GM18502 (cell line): ENCODE measurements at regions not wholly inside any gene's neighbourhood (a gene's known extent, or its start where the extent isn't known, plus 50 kb on each side); places are given as distances from the start of the nearest gene placed in this dataset.

Experiments
- ATAC-seq: cut with Tn5 transposase; IDR thresholded peaks from one replicate; pipeline ENCODE4 v1.9.1; 2021; ENCODE audit warnings: mild to moderate bottlenecking; ENCODE audit not compliant: unreplicated experiment, poor library complexity

DNA sequence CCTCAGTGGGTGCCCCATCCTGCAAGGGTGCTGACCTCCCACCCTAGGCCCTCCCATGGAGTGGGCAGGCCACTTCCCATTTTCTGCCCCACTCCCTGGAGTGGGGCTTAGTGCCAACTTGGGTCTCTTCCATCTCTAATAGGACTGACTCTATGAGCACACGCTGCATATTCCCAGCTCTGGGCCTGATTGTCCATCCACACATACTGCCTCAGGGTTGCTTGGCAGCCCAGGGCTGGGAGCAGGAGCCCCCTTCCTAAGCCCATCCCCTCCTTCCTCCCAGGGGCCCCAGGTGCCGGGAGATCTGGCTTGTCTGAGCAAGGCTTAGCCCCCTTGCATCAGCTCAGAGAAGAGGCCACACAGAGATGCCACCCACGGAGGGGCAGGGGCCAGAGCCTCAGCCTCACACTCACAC is 55.1 kb downstream of the PJA1 start:
- ATAC-seq, result no peak

DNA sequence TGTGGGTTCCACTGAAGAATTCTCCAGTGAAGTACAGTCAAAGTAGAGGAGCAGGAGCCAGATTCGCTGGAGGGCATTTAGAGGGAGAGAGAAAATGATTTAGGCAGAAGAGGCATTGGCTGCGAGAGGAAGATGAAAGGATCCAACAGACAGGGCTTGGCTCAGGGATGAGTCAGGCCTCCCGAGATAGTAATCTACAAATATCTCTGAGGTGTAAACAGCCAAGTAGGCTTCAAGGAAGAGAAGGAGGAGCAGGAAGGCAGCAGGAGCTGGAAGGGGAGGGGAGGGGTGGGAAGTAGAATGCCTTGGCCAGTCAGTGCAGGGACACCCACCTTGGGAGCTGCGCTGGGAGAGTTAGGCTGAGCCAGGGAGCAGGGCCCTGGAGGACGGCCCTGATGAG is 55.5 kb downstream of the PJA1 start:
- no peak for ATAC-seq

DNA sequence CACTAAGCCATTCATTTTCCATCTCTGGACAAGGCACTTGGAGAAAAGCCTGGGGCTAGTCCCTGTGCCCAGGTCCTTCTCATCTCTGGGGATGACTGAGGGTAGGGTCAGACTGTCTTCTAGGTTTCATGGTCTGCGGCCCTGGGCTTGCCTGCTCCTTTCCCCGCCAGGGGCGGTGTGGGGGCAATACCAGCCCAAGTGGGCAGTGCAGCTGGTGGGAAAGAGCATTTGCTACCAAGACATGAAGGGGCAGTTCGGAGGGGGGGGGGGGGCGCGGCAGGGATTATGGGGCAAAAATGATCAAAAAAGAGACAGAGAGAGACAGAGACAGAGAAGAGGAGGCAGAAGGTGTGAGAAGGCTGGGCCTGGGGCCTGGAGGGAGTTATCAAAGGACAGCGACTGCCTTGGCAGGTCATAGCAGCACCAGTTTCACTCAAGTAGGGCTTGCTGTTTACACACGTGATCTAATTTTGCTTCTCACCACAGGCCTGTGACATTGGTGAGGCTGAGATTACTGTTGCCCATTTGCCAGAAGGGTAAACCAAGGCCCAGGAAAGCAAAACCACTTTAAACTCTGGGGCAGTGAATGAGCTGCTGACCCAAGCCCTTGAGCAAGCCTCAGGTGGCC is 56.1 kb downstream of the PJA1 start:
- ATAC-seq, result no peak

DNA sequence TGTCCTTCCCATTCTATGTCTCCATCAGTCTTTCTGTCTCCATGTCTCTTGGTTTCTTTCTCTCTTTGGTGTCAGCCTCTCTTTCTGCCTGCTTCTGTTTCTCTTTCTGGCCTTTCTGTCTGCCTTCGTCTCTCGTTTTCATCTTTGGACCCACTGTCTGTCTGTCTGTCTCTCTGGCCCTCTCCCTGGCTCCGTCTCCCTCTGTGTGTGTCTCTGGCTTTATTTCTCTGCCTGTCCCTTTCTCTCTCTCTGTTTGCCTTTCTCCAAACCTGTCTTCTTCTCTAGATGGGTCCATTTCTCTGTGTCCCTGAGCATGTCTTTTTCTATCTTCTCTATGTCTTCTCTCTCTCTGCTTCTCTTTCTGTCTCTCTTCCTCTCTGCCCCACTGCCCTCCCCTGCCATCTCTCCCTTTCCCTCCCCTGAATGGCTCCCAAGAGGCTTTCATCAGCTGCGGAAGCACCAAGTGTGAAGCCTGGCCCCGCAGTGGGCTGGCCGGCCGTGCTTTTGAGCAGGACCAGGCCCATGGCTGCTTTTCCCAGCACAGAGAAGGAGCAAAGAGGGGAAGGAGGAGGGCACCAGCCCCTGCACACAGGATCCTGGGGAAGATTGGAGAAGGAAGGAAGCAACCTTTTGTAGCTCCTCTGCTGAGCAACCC is 57.4 kb downstream of the PJA1 start:
- no peak for ATAC-seq

DNA sequence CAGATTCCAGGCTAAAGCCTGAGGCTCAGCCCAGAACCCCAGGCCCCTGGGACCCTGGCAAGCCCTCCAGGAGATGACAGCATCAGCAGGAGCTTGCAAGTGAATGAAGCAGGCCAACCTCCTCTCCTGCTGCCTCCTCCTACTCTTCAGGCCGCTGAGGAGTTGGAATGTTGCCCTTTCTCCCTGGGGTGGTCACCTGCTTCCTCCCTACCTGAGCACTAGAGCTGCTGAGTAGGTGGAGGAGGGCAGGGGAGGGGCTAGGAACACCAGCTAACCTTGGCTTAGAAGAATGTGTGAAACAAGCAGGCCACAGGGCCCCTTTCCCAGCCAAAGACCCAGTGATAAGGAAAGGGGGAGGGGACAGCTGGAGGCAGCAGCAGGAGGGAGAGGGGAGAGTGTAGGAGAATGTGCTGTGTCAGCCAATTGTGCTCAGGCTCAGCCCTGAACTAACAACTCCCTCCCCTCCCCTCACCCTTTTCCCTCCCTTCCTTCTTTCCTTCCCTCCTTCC is 58.0 kb downstream of the PJA1 start:
- no peak for ATAC-seq

DNA sequence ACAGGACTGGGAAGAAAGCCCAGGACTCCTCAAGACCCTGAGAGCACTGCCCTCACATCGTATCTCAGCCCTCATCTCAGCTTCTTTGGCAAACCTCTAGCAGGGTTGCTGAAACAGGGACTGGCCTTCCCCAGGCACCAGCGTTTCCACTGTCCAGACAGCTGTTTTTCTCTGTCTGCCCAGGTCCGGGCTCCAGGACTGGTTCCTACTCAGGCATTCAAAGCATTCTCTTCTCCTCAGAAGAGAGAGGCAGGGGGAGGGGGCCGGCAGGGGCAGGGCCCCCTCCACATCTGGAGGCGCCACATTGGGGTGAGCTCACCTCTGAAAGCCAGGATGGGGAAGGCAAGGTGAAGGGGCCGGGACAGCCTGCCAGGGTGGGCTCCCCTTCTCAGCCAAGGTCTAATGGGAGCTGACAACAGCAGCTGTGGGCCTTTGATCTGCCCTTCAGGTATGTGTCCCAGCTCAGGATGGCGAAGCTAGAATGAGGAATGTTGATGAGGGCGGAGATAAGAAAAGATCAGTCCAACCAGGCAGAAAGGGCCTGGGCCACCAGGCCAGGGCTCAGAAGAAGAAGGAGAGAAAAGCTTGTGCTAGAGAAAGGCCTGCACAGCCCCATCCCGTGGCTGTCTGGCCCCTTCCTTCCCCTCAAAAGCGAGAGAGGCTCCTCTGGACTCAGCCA is 60.4 kb downstream of the PJA1 start:
- ATAC-seq, result no peak

DNA sequence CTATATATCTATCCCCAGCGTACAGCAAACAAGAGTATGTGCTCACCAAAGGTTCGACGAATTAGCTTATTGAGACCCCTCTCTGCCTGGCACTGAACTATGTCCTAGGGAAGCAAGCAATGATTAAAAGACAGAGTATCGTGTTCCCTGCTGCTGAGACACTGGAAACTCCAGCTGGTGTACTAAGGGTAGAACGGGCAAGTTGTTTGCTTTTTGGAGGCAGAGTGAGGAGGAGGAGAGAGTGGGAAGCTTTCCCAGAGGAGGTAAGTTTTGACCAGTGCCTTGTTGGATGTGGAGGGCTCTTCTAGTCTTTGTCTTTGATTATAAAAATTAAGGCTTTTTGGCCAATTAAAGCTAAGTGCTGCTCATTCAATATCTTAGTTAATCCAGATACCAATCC is 61.7 kb downstream of the PJA1 start:
- no peak for ATAC-seq

DNA sequence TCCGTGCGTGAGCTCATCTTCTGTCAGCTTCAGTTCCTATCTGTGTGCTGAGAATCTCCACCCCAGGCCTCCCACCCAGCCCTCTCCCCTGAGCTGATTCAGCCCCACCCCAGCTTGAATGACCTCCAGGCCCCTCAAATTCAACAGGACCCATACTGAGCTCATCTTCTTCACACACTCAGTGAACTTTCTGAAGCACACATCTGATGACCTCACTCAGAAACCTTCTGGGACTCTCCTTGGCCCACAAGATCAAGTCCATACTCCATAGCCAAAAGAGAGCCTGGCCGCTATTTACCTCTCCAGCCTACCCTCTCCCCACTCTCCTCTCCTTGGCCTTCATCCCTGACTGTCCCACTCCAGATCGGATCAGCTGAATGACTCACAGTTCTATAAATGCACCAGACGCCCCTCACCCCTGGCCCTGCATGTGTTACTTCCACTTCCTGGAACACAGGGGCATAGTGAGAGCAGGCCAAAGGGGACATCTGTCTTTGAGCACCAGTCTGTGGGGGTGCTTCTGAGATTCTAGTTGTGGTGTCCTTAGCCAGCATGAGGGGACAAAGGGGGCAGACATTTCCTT is 62.5 kb downstream of the PJA1 start:
- ATAC-seq, result no peak

DNA sequence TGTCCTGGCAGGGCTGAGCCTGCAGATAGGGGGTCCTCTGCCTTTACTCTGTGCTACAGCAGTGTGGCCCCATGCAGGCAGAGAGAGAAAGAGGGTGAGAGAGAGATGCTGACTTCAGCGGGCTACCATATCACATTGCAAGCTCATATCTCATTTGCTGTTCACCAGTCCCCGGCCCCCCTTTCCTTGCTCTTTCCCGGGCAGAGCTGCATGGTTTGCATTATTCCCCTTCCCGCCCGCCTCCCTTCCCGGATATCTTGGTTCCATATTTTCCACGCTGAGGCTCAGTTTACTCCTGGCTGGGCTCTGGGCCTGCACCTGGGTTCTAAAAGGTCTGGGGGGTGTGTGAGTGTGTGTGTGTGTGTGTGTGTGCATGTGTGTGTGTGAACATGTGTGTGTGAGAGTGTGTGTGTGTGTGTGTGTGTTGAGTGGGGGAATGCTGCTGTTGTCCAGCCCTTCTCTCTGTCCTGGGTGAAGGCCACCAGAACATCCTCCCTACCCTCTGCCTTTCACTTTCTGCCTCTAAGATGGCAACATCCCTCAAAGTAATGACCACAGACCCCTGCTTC is 63.5 kb downstream of the PJA1 start:
- no peak for ATAC-seq

DNA sequence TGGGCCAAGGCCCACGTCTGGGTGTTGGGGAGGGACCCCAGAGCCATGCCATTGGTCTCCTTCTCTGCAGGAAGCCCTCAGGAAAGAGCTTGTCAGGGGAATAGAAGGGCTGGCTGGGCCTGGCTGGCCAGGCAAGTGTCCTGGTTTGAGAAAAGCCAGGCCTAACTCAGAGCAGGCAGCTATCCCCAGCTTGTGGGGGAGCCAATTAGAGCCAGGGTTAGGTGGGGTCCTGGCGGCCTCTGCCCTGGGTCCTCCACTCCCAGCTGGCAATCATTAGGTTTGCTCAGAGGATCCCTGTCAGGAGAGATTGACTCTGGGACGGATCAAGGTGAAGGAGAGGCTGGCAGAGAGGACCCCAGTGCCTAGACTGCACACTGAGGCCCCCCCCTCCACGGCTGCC is 64.8 kb downstream of the PJA1 start:
- no peak for ATAC-seq

DNA sequence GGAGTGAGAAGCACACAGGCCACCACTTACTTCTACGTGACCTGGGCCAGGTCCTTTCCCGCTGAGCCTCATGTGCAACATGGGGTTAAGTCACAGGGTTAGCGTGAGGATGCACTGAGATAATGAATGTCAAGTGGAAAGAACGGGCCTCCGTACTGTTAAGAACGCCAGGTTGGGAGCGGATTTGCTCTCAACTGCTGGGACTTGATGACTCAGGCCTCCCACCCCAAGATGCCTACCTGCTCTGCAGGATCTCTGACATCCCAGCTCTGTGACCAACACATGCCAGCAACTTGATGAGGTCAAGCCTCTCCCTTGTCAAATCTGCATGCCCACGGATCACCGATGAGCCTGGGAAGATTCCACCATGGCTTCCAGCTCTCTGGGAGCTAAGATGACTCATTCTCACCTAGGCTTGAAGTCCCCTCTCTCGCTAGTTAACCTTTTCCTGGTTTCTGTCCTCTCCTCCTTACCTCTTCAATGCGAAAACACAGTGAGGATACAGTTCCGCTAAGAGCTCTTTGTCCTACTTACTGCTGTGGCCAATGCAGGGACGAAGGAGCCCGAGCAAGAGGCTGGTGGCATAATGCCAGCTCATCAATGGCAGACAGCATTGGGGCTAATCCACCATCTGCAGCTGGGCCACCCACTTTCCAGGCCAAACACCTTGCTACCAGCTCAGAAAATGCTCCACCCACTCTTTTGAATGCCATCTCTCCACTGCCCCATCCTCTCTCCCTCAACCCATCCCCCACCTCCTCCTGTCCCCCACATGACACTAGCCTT is 67.6 kb downstream of the PJA1 start:
- ATAC-seq, result no peak

DNA sequence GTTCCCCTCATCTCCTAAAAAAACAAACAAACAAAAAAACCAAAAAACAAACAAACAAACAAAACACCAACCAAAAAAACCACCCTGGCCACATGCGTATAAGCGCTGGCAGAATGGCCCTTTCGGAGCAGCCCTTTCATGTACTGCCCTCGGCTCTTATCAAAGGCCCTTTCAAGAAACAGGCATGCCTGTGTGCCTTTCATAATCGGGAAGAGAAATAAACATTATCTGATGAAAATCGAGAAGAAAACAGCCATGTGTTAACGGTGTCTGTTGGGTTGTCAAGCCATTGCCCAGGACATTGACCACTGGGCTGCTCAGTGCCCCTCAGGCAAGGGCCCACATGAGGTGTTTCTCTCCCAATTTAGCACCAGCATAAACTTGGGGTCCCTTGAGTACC is 68.3 kb downstream of the PJA1 start:
- ATAC-seq, result no peak

DNA sequence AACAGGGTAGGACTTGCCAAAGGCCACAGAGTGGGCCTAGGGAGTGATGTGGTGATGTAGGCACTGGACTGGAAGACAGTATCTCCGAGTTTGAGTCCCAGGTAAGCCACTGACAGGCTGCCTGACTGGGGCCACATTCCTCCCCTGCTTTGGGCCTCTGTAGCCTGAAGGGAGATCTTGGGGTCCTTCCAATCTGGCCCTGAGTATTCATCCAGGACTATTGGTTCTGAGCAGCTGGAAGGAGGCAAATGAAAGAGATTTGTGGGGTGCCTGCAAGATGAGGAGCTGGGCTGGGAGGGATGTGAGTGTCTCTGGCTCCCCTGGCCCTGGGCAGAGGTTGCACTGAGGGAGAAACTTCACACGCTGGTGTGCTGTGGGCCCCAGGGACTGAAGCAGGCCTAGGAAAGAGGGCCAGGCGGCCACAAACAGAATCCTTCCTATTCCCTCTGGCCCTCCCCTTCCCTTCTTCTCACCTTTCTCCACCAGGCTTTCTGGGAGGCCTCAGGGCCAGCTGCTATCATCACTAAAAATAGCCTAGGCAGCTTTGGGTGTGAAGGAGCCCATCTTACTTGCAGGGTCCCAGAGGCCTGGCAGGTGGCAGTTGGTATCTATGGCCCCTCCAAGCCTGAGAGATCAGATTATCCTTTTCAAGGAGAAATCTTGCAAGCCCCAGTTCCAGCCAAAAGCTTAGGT is 70.1 kb downstream of the PJA1 start:
- ATAC-seq, result no peak

DNA sequence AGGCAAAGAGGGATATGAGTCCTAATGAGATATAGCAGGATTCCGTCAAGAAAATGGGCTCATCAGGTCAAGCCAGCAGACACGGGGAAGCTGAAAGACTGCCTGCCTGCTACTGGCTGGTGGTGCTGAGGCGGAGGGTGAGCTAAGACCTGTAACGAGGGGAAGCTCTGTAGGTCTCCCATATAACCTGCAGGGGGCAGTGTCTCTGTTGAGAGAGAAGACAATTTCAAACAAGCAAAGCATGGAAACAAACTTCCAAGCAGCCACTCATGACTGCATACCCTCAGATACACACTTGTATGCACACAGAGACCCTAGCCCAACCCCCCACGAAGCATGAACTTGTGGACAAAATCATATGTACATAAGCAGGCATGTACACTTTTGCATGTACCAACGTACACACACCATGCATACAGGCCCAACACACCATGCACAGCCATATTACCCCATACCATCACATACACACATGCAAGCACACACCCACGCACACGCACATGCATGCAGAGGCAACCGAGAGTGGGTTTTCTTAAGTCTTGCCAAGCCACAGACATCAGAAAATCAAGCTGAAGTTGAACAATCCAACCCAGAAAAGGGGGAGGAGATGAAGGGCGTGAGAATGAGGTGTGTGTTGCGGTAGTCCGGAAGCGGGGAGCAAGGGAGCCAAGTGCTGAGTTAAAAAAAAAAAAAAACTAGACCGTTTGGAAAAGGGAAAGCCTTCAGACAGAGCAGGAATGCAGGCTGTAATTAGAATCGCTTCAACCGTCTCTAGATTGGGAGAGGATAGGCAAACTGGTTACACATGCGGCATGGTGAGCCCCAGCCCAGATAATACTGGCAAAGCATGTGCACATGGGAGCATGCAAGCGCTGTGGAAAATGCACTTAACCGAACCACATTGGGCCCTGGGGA is 71.0 kb downstream of the PJA1 start:
- ATAC-seq, result peak; percentile 90

DNA sequence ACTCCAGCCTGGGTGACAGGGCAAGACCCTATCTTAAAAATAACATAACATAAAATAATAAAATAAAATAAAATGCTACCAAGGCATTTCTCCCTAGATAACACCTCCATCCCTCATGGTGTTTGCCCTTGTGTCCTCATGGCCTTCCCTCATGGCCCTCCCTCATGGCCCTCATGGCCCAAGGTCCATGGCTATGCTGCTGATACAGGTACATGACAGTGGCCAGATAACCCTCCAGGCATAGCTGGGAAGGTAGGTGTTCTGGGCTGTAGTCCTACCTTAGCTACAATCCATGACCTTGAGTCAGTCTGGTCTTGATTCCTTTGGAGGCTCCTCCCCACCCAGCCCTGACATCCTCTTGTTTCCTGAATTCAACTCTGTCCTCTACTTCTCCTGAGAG is 75.2 kb downstream of the PJA1 start:
- no peak for ATAC-seq

DNA sequence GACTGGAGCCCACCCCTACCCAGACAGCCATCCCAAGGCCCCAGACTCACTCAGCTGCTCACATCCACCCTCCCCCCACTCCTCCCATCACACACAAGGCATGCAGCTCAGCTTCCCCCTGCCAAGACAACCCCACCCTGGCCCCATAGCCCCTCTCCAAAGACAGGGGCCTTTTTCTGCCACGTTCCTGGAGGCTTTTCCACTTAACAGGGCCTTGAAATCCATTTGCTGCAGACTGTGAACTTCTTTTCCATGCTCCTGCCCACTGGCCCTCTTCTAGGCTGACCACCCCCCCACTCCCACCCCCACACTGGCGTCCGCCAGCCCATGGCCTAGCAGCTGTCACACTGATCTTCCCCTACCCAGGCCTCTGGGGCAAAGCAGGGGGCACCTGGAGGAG is 76.0 kb downstream of the PJA1 start:
- ATAC-seq, result no peak

DNA sequence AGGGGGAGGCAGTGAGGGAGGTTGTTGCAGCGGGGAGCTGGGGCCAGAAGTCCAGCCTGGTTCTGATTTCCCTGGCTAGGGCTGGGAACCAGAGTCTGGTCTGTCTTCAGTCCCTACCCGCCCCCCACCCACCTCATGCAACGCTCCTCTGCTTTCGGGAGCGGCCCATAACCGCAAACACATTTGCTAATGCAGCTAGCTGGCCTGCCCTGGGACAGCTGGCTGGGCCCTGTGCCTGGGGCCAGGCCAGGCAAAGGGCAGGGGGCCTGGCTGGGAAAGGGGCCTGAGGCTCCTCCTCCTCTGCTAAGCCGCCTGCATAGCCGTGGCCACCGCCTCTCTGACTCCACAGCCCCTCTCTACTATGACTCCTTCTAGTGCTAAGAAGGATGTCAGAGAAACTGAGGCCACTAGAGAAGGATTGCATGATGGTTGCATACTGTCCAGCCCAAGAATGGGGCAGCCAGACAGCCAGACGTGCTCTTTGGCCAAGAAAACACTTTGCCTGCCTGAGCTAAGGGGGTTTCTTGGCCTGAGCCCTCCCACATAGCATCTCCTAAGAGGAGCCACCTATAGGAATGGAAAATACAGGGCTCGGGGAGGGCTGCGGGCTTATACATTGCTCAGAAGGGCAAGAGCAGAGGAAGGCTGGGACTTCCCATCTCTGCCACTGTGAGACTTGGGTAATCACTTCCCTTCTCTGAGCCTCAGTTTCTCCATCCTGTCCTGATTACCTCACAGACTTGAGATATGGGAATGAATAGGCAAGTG is 76.9 kb downstream of the PJA1 start:
- ATAC-seq, result no peak

DNA sequence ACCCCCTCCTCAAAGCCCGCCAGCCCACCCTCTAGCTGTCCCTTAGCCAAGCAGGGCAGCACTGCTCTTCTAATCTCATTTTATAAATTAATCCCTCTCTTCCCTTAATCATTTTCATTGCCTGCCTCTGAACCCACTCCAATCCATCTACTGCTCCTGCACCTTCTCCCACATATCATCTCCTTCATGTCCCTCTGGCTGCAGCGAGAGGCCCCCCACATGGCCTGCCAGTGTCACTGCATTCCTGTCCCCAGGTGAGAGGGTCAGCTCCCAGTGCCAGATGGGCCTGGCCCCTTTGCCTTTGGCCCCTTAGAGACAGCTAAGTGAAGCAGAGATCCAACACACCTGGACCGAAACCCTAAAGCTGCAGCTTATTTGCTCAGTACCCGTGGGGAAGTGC is 79.4 kb downstream of the PJA1 start:
- ATAC-seq, result no peak
